Frontal cortex (tissue), 3 donors: ENCODE measurements at regions not wholly inside any gene's neighbourhood (a gene's known extent, or its start where the extent isn't known, plus 50 kb on each side); places are given as distances from the start of the nearest gene placed in this dataset.

Experiments used
- DNase-seq, 2 donors: peaks; one replicate each; pipeline ENCODE4 v3.0.0; 2012; ENCODE audit warnings: low spot score in 2 of 2
- FAIRE-seq: peaks from 2 replicates; lab custom pipeline; 2012; peaks lifted over from hg19 to GRCh38; lab: Jason Lieb, UNC
- donor health status: control.
- donor health status: control.
- donor health status: control.

DNA sequence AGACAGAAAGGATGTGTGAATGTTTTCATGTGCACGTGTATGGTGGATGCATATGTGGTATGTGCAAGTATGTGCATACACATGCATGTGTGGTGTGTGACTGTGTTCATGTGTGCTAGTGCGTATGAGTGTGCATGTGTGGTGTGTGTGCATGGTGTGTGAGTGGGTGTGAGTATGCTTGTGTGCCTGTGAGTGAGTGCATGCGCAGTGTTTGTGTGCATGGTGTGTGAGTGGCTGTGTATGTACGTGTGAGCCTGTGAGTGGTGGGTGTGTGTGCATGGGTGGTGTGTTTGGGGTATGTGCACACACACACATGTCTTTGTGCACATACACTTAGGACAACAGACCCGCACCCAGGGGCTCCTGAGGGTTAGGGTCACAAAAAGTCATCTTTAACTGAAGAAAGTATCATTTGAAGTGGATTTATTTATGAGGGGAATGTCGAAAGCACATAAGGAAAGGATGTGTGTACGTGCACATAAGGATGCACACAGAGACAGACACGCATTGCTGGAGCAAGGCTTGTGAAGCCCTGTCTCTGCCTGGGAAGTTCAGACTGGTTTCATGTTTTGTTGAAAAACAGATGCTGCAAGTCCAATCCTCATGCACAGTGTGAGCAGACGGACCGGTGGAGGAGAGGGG is 237.0 kb downstream of the SYK start:
- DNase-seq (no peak), FAIRE-seq (no peak)

DNA sequence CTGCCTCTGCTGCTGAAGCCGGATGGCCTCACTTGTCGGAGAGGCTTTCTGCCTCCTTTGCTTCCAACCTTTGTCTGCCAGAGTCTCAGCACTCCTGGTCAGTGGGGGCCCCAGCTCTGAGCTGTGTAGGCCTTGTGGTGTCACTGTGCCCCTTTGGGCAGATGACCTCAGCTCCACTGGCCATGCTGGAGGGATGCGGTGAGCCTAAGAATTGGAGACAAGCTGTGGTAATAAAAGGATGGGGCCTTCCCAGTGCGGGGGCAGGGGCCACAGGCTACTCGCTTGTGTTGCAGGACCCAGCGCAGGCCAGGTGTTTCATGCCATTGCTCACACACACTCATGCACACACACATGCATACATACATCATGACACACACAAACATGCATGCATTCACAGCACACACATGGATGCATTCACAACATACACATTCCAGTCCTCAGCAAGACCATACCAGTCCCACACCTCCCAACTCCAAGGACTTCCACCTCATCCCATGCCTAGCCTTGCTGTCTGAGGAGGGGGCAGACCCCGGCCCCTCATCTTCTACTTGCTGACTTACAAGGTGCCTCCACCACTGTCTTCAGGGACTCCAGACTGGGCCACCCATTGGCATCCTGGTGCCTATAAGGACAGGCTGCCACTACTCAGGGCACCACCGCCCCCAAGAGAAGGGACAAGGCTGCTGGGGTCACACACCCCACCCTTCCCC is 237.7 kb downstream of the SYK start:
- FAIRE-seq: no peak
- DNase-seq: no peak

DNA sequence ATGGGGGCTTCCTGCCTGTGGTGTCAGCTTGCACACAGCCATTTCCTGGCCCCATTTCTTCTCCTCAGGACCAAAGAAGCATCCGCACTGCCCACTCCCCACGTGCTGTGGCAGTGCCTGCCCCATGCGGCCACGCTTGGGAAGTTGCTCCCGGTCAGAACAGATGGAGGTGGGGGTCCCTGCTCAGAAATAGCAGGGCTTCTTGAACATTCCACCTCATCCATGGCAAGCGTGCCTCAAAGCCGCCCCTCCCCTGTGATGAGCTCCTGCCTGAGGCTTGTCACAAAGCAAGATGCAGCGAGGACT is 238.2 kb downstream of the SYK start:
- FAIRE-seq (no peak), DNase-seq (no peak)

DNA sequence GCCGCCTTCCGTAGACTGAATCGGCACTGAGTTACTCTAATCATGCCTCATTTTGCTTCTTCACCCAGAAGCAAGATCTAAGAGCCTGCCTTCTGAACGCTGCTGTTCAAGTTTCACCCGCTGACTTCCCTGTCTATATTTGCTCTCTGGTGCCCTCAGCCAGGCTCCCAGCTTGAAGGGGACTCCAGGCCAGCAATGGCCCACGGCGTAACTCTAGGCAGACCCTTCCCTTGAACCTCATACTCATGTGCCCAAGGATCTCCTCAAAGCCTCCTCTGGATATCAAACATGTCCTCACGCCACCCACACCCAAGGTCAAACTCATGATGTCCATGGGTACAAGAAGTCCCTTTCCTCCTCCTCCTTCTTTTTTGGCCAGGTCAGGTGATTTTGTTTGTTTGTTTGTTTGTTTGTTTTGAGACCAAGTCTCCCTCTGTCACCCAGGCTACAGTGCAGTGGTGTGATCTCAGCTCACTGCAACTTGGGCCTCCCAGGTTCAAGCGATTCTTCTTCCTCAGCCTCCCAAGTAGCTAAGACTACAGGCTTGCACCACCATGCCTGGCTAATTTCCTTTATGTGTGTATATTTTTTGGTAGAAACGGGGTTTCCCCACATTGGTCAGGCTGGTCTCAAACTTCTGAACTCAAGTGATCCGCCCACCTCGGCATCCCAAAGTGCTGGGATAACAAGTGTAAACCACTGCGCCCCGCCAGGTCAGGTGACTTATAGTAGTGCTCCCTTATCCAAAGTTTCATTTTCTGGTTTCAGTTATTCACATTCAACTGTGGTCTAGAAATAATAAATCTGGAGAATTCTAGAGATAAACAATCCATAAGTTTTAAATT is 239.0 kb downstream of the SYK start:
- DNase-seq: no peak
- no peak for FAIRE-seq

DNA sequence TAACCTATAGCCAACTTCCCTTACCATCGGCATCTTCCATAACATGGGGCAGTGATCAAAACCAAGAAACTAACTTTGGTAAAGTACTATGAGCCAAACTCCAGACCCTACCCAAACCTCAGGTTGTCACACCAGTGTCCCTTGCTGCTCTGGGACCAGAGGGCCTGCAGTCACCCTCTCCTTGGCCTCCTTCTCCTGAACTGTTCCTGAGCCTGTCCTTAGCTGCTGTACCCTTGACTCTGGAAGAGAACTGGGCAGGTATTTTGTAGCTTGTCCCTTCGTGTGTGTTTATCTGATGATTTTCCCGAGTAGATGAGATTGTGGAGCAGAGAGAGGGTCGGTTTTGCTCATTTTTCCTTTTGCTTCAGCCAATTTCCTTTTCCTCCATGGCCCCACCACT is 240.4 kb downstream of the SYK start:
- FAIRE-seq (no peak), DNase-seq (no peak)

DNA sequence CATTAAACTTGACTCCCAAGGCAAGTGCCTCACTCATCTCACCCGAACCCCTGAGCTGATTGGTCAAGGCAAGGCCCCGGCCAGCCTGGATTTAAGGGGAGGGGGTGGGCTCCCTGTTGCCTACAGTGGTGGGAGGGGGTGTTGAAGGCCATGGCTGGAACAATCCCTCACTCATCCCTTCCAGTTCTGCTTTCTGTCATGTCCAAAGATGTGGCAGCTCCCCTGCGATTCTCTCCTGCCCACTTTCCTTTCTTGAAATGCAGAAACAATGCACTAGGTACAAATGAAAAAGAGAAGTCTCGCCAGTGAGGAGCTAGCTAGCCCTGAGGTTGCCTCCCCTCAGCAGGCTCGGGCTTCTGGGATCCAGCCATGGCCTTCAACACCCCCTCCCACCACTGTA is 240.9 kb downstream of the SYK start:
- DNase-seq (no peak), FAIRE-seq (no peak)

DNA sequence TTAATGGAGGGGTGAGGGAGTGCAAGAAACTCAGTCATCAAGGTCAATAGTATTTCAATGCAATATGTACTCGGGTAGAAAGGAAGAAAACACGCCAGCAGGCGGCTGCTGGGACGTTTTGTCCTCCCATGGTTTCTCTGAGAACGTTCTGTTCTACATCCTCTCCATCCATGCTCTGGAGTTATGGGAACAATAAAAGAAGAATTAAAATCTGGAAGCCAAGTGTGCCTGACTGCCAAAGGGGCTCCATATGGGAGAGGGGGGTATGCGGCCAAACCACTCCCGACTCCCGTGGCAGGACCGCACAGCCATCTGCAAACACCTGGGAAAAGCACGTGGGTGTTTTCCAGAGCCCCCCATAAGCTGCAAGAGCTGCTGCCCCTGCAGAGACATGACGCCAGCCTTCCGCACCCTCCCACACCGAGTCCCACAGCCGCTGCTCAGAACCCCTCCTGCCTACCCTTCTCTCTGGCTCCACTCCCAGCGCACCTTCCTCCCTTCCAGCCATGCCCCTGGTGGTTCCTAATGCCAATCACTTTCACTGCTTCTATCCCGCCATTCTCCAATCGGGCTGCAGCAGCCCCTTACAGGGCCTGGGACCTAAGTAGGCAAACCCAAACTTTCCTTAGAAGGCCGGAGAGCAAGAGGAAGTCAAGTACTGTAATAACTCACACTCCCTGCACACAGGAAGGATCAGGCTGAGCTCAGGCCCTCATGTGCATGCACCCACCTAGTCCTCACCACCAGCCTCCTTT is 241.6 kb downstream of the SYK start:
- DNase-seq (no peak), FAIRE-seq (no peak)

DNA sequence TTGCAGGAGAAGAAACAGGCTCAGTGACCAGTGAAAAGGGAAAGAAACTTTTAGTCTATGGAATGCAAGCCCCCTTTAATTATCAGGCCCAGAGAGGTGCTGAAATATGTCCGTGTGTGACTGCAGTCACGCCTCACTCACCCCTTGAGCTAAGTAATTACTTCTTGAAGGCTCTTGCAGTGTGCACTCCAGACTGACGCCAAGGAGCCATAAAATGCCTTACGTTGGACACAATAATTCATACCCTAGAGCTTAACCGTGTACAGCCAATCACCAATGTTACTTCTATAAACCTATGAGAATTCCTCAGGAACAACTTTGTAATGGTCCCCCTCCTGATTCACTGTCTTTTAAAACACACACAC is 242.2 kb downstream of the SYK start:
- FAIRE-seq: no peak
- DNase-seq: no peak

DNA sequence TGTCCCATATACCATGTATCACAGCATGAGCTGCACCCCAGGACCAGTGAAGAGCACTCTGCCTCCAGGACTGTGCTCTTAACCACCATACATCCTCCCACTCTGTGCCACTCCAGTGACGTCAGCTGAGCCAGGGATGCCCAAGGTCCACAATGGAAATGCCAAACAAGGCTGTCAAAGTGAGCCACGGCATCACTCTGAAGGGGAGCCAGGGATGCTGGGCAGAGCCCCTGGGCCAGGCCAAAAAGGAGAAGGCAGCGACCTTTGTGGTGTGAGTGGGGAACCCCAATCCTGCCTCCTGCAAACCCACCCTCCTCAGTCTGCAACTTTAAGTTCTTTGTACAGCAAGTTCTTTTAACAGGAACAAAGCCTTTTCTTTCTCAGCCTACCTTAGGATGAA is 242.7 kb downstream of the SYK start:
- FAIRE-seq (no peak), DNase-seq (no peak)

DNA sequence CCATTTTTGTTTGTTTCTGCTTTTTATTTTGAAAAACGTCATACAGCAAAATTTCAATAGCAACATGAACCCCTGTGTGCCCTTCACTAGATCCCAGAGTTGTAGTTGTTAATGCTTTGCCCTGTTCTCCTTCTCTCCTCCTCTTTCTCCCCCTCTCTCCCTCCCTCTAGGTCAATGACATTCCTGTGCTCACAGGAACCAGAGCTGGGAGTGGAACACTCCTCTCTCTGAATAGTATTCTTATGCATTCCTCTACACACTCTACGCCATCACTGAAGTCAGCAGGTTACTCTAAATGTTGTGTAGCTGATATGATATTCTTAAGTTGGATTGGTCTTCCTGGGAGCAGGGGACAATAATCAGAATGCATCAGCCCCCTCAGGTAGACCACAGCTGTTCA is 243.4 kb downstream of the SYK start:
- DNase-seq (no peak), FAIRE-seq (no peak)

DNA sequence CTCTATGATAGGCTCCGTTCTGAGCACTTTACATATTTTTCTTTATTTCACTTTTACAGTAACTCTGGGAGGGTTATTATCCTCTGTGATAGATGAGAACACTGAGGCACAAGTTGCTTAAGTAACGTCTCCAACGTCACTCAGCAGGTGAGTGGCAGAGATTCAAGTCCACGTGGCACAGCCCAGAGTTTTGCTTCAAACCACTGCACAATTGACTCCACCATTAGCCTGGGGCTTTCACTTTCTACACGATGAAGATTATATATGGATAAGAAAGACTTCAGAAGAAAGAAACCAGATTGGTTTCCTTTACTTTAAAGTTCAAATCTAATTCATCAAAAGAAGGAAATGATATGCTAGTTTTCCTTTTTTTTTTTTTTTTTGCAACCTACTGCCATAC is 245.9 kb downstream of the SYK start:
- DNase-seq: no peak

DNA sequence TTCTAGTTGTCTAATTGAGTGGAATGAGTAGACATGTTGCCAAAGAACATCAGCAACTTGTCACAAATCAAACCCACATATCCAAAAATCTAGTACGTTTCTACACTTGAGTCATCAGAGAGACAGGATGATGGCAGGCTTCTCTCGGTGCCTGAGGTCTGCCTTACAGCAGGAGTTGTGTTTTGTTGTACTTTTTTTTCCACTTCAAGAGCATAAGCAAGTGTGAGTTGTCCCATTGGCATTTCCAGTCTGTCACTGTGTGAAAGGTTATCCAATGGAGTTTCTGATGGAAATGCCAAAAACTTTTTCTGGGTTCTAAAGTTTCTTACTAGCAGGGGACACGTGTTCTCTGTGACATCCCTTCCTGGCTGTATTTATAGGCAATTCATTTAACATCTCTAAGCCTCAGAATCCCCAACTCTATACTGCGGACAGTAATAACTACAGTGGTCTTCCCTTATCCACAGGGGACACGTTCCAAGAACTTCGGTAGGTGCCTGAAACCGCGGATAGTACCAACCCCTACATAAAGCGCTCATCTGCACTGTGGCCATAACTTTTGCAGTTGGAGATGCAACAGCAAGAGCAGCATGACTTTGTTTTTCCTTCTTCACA is 246.5 kb downstream of the SYK start:
- no peak for FAIRE-seq

More for the DNA sequence above, 245.9 kb downstream of the SYK start:
- no peak for FAIRE-seq

DNA sequence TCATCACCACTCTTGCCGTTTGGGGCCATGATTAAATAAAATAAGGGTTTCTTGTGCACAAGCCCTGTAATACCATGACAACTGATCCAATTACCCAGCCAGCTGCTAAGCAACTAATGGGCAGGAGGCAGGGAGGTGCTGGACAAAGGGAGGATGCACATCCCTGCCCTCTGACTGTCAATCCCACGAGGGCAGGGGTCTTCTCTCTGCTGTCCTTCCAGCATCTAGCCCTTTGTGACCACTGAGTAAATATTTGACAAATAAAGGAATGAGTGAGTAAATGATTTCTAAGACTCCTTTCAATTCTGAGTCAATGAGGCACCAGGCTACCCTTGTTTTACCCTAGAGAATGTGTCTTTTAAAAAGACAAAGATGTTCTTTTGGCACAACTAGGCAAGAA is 247.1 kb downstream of the SYK start:
- DNase-seq (no peak), FAIRE-seq (no peak)

More for the DNA sequence above, 246.5 kb downstream of the SYK start:
- DNase-seq: no peak

DNA sequence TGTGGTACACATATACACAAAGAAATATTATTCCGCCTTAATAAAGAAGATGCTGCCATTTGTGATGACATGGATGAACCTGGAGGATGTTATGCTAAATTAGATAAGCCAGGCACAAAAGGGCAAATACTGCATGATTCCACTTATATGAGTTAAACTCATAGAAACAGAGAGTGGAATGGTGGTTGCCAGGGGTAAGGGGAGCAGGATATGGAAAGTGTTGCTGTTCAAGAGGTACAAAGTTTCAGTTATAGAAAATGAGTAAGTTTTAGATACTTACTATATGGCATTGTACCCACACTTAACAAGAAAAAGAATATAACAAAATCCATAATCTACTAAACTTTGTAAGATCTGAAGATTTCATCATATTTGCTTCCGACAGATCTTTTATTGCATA is 252.2 kb downstream of the SYK start:
- DNase-seq (no peak), FAIRE-seq (no peak)

DNA sequence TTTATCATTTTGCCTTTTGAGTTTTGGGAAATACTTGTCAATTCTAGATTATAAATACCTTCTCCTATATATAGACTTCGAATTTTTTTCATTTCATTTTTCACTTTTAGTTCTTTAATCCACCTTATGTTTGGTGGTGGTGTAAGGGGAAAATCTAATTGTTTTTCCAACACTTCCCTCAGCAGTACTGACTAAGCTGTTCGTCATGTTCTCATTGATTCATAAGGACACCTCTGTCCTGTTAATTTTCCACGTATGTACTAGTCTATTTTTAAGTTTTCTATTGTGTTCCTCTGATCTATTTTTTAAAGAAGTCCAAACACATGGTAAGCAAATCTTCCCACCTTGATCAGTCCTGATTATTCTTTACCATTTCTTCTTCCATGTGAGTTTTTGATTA is 254.2 kb downstream of the SYK start:
- FAIRE-seq: no peak
- no peak for DNase-seq

DNA sequence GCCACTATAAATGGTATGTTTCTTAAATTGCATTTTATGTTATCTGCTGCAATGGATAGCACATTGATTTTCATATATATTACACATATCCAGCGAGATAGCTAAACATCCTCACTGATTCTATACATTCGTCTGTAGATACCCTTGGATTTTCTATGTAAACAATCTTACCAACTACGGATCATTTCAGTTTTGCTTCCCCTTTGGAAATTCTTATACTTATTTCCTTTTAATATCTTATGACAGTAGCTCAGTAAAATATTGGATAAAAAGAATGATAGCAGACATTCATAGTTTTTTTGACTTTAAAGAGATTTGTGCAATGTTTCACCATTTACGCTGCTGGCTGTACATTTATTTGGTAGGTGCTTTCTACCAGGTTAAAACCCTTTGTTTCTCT is 254.9 kb downstream of the SYK start:
- FAIRE-seq (no peak), DNase-seq (no peak)

DNA sequence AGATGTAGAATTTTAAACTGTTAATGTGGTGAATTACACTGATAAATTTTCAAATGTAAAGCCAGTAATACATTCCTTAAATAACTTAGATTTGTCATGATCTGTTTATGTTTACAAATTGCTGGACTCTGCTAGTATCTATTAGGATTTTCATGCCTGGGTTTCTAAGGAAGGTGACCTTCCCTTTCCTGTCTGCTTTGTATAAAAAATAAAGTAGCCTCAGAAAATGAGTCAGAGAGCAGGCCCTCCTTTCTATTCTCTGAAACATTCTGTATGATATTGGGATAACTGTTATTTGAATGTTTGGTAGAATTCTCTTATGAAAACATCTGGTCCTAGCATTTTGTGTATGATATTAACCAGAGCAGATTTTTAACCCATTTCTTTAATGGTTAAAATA is 255.3 kb downstream of the SYK start:
- FAIRE-seq (no peak), DNase-seq (no peak)

DNA sequence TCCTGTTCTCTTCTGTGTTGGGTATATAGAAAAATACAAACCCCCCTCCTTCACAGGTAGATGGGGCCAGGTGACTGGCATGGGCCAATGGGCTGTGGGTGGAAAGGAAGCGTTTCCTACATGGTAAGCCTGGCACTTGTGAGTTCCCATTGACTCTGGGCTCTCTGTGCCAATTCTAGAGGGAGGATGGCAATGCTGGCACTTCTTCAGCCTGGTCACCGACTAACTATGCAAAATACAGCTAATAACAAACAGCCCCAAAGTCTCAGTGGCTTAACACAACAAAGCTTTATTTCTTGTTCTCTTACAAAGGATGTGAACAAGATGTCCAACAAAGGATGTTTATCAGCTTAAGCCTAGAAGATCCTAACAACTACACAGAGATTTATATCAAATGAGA is 258.1 kb downstream of the SYK start:
- no peak for FAIRE-seq
- DNase-seq: no peak

DNA sequence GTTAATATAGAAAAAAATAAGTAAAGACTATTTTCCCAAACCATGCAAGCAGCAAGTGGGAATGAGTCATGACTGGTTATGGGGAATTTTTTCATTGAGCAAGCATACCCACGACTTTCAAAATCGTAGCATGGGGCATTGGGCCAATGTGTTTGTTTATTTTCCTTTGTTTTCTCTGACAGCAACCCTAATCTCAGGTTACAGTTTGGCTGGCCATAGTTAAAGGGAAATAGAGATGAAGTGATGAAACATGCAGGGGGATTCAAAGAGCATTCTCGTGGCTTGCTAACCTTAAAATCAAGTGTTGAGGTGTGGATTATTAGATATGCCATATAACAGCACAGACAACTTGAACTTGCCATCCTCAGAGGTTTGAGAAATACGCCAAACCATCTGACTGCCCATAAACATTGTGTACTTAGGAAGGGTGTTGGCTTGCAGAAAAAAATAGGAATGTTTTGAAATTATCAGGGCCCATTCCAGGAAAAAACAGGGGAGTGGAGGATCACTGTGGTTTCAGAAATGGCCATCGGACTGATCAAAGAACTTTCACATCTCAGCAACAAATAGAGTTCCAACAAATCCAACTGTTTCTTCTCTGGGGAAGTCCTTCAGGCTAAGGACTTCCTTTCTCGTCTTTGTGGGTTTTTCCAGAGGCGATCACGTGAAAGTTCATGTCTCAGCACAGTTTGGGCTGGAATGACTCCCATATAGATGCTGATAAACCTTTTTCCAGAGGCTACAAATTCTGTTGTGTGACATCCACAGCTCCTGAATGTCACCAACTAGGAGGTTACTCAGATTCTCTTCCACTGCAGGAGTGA is 259.1 kb downstream of the SYK start:
- FAIRE-seq: no peak
- DNase-seq: no peak
